IMR-90 (cell line): ENCODE measurements at regions not wholly inside any gene's neighbourhood (a gene's known extent, or its start where the extent isn't known, plus 50 kb on each side); places are given as distances from the start of the nearest gene placed in this dataset.
"Not testable (repeated sequence)": the region's sequence is repeated elsewhere in the genome, so short reads cannot be mapped to it uniquely, and the experiment has no call there.

Source experiments
- ATAC-seq: fragments of 200-7000 bp; cut with Tn5 transposase; 2 replicates; pipeline ENCODE4 v1.9.1; 2020; ENCODE audit warnings: low read depth, mild to moderate bottlenecking, moderate library complexity
- BruUV-seq: library from RNA; stranded (reverse); fragments of 400-500 nt; replicated peaks from 2 replicates; lab custom pipeline; 2021; lab: Mats Ljungman, UMichigan
- CTCF ChIA-PET: fragments of 300-600 bp; formaldehyde crosslinking; extraction: SDS; loops from one replicate; lab custom pipeline; 2021; ENCODE audit warnings: antibody characterized with exemption; lab: Yijun Ruan, JAX
- POLR2A ChIA-PET: fragments of 300-600 bp; sonication (Branson Sonifier 250); formaldehyde crosslinking; loops from one replicate; lab custom pipeline; 2022; ENCODE audit warnings: antibody characterized with exemption; ENCODE audit not compliant: unreplicated experiment; lab: Charles Lee
- DNase-seq: peaks from one replicate; pipeline ENCODE4 v3.0.0; 2013
- H2AFZ ChIP-seq: replicated peaks from 2 replicates; pipeline ENCODE3; 2013; ENCODE audit warnings: low read length, mild to moderate bottlenecking; ENCODE audit not compliant: poor library complexity
- H2AK5ac ChIP-seq: 2 replicates; pipeline ENCODE4 v1.6.1; 2013; ENCODE audit warnings: low read depth, low read length, inconsistent platforms
- H2AK9ac ChIP-seq: replicated peaks from 2 replicates; pipeline ENCODE3; 2013; ENCODE audit warnings: mild to moderate bottlenecking, low read depth, low read length, moderate library complexity; ENCODE audit not compliant: poor library complexity
- H2BK120ac ChIP-seq: 2 replicates; pipeline ENCODE4 v1.6.1; 2013; ENCODE audit warnings: low read depth, low read length, inconsistent platforms
- H2BK15ac ChIP-seq: 3 replicates; pipeline ENCODE4 v1.6.1; 2013; ENCODE audit warnings: low read depth, low read length, inconsistent platforms
- H2BK20ac ChIP-seq: 2 replicates; pipeline ENCODE4 v1.6.1; 2013; ENCODE audit warnings: low read depth, mild to moderate bottlenecking, inconsistent platforms, low read length, moderate library complexity
- H2BK5ac ChIP-seq: 2 replicates; pipeline ENCODE4 v1.6.1; 2013; ENCODE audit warnings: mild to moderate bottlenecking, low read depth, low read length, inconsistent platforms; ENCODE audit not compliant: poor library complexity, severe bottlenecking
- H3K14ac ChIP-seq: replicated peaks from 2 replicates; pipeline ENCODE4 v1.6.1; 2013; ENCODE audit warnings: low read depth, low read length, inconsistent platforms
- H3K18ac ChIP-seq: 2 replicates; pipeline ENCODE4 v1.6.1; 2013; ENCODE audit warnings: low read depth, low read length, control low read depth
- H3K23ac ChIP-seq: 2 replicates; pipeline ENCODE4 v1.6.1; 2013; ENCODE audit warnings: low read depth, low read length, inconsistent platforms
- H3K27ac ChIP-seq: 2 replicates; pipeline ENCODE4 v1.5.1; 2013; ENCODE audit warnings: mild to moderate bottlenecking, control low read depth, low read length; ENCODE audit not compliant: insufficient read depth
- H3K27me3 ChIP-seq: 2 replicates; pipeline ENCODE4 v1.6.1; 2013; ENCODE audit warnings: low read length; ENCODE audit not compliant: control insufficient read depth, insufficient read depth
- H3K36me3 ChIP-seq: 2 replicates; pipeline ENCODE4 v1.6.1; 2013; ENCODE audit warnings: low read length, mixed read lengths; ENCODE audit not compliant: control insufficient read depth, insufficient read depth
- H3K4ac ChIP-seq: 2 replicates; pipeline ENCODE4 v1.6.1; 2013; ENCODE audit warnings: low read depth, low read length, inconsistent platforms
- H3K4me1 ChIP-seq: 2 replicates; pipeline ENCODE4 v1.6.1; 2013; ENCODE audit warnings: low read length, mixed read lengths; ENCODE audit not compliant: control insufficient read depth, insufficient read depth
- H3K4me2 ChIP-seq: 2 replicates; pipeline ENCODE4 v1.6.1; 2013; ENCODE audit warnings: low read depth, mild to moderate bottlenecking, control low read depth, low read length, moderate library complexity
- H3K4me3 ChIP-seq: 2 replicates; pipeline ENCODE4 v1.5.1; 2013; ENCODE audit warnings: low read depth, mild to moderate bottlenecking, control low read depth, low read length, moderate library complexity; ENCODE audit not compliant: insufficient read depth
- H3K56ac ChIP-seq: 2 replicates; pipeline ENCODE4 v1.6.1; 2013; ENCODE audit warnings: low read length, inconsistent platforms; ENCODE audit not compliant: insufficient read depth; ENCODE audit errors: extremely low read depth
- H3K79me1 ChIP-seq, 2 experiments: 2 replicates each; pipeline ENCODE4 v1.6.1; 2013; ENCODE audit warnings: low read length in 2 of 2, inconsistent platforms in 1 of 2, low read depth in 1 of 2
- H3K9ac ChIP-seq: 2 replicates; pipeline ENCODE4 v1.6.1; 2013; ENCODE audit warnings: low read depth, low read length, control low read depth
- H3K9me1 ChIP-seq: 2 replicates; pipeline ENCODE4 v1.6.1; 2013; ENCODE audit warnings: low read length, inconsistent platforms; ENCODE audit not compliant: insufficient read depth
- H3K9me3 ChIP-seq: 2 replicates; pipeline ENCODE4 v1.6.1; 2013; ENCODE audit warnings: low read length; ENCODE audit not compliant: control insufficient read depth, insufficient read depth
- H4K20me1 ChIP-seq: 2 replicates; pipeline ENCODE4 v1.6.1; 2013; ENCODE audit warnings: low read length, inconsistent platforms; ENCODE audit not compliant: insufficient read depth
- H4K5ac ChIP-seq: 2 replicates; pipeline ENCODE4 v1.6.1; 2013; ENCODE audit warnings: mild to moderate bottlenecking, low read depth, low read length, control low read depth
- H4K8ac ChIP-seq, 2 experiments: 2 replicates each; pipeline ENCODE4 v1.6.1; 2013; ENCODE audit warnings: low read depth in 2 of 2, low read length in 2 of 2, control low read depth in 1 of 2, inconsistent platforms in 1 of 2
- H4K91ac ChIP-seq: 2 replicates; pipeline ENCODE4 v1.6.1; 2013; ENCODE audit warnings: low read depth, low read length, inconsistent platforms; ENCODE audit not compliant: insufficient read depth
- WGBS, 2 experiments: methylation state at CpG; one replicate each; pipeline versions ENCODE4 v1.1.5 to v1.1.7; 2013; ENCODE audit warnings: missing lambda C conversion rate in 2 of 2; ENCODE audit not compliant: insufficient read length in 1 of 2; ENCODE audit errors: extremely low coverage in 2 of 2; 5-methylcytosine and 5-hydroxymethylcytosine counted together
- dilution Hi-C: fragments of 300-500 bp; cut with HindIII; formaldehyde crosslinking; loops from one replicate; pipeline ENCODE4 v1.14.3; 2018; ENCODE audit warnings: low sequenced_read_pairs; ENCODE audit not compliant: unreplicated experiment
- in situ Hi-C: fragments of 300-500 bp; cut with MboI; formaldehyde crosslinking; loops from 3 replicates; pipeline ENCODE4 v1.14.3; 2019; ENCODE audit warnings: low sequenced_read_pairs, inconsistent platforms, mixed read lengths
- intact Hi-C: fragments of 100-400 bp; cut with micrococcal nuclease; formaldehyde crosslinking; loops from 2 replicates; pipeline ENCODE4 v1.10.0; 2022

GRCh38 chr11:67877316-67877715 lies 126.6 kb downstream of the UNC93B1 start:
- H3K27me3 ChIP-seq, H3K23ac ChIP-seq, CTCF ChIA-PET, H3K18ac ChIP-seq, H4K20me1 ChIP-seq, ATAC-seq, H2AFZ ChIP-seq, H3K36me3 ChIP-seq, POLR2A ChIA-PET, H3K9me3 ChIP-seq, BruUV-seq, dilution Hi-C loops, H2BK5ac ChIP-seq, H2BK15ac ChIP-seq, H3K14ac ChIP-seq, H3K27ac ChIP-seq, H2BK120ac ChIP-seq, DNase-seq, H2AK9ac ChIP-seq, intact Hi-C loops, H3K56ac ChIP-seq, H2BK20ac ChIP-seq, in situ Hi-C loops, H2AK5ac ChIP-seq, H4K5ac ChIP-seq, H4K8ac ChIP-seq, H4K91ac ChIP-seq, H3K4me3 ChIP-seq, H3K79me1 ChIP-seq, H3K4me1 ChIP-seq, H3K9ac ChIP-seq, H3K4me2 ChIP-seq, H3K9me1 ChIP-seq, H3K4ac ChIP-seq: not testable (repeated sequence)
- WGBS, 2 experiments = no CpG with 5 or more reads among the region's 4 CpGs

GRCh38 chr11:67873223-67873622 lies 130.7 kb downstream of the UNC93B1 start:
- H3K23ac ChIP-seq, H3K79me1 ChIP-seq, H2AFZ ChIP-seq, H3K4me1 ChIP-seq, H4K20me1 ChIP-seq, H2BK20ac ChIP-seq, H2AK5ac ChIP-seq, CTCF ChIA-PET, H3K9me1 ChIP-seq, H3K9me3 ChIP-seq, BruUV-seq, H3K27ac ChIP-seq, H4K8ac ChIP-seq, H4K5ac ChIP-seq, H2BK15ac ChIP-seq, H2AK9ac ChIP-seq, intact Hi-C loops, H3K4me3 ChIP-seq, dilution Hi-C loops, H2BK120ac ChIP-seq, H3K36me3 ChIP-seq, in situ Hi-C loops, H2BK5ac ChIP-seq, H3K27me3 ChIP-seq, DNase-seq, ATAC-seq, H3K9ac ChIP-seq, H3K4me2 ChIP-seq, H3K4ac ChIP-seq, H3K18ac ChIP-seq, H3K14ac ChIP-seq, H4K91ac ChIP-seq, POLR2A ChIA-PET, H3K56ac ChIP-seq: not testable (repeated sequence)
- 57% methylated on average over 1 of the region's 12 CpGs; no CpG with 5 or more reads in 1 of the 2 experiments for WGBS, 2 experiments
